Nephron progenitor cell (in vitro differentiated cells): ENCODE measurements at regions not wholly inside any gene's neighbourhood (a gene's known extent, or its start where the extent isn't known, plus 50 kb on each side); places are given as distances from the start of the nearest gene placed in this dataset.
A peak's percentile ranks its signal among the peaks of the same experiment; 100 is the strongest.

Experiments used
- DNase-seq: peaks from one replicate; pipeline ENCODE4 v3.0.0; 2021
- H3K27ac Mint-ChIP-seq: 2 replicates; pipeline ENCODE4 v1.8.0; 2021; ENCODE audit warnings: mild to moderate bottlenecking, moderate library complexity, mixed read lengths
- H3K27me3 Mint-ChIP-seq: 2 replicates; pipeline ENCODE4 v1.8.0; 2021; ENCODE audit warnings: mild to moderate bottlenecking, low read depth, mixed read lengths; ENCODE audit not compliant: poor library complexity
- H3K36me3 Mint-ChIP-seq: 2 replicates; pipeline ENCODE4 v1.8.0; 2021; ENCODE audit warnings: low read depth, mixed read lengths
- H3K4me1 Mint-ChIP-seq: 2 replicates; pipeline ENCODE4 v1.8.0; 2021; ENCODE audit warnings: mixed read lengths
- H3K4me3 Mint-ChIP-seq: 2 replicates; pipeline ENCODE4 v1.8.0; 2021; ENCODE audit warnings: mild to moderate bottlenecking, moderate library complexity, mixed read lengths
- H3K9me3 Mint-ChIP-seq: 2 replicates; pipeline ENCODE4 v1.8.0; 2021; ENCODE audit warnings: mild to moderate bottlenecking, moderate library complexity, mixed read lengths
- TF ChIP-seq, protein P1 (sequence below): fragments of 200-600 bp; sonication (generic); IDR thresholded peaks from 2 replicates; pipeline ENCODE4 v1.5.0; 2021; ENCODE audit warnings: antibody characterized with exemption

DNA sequence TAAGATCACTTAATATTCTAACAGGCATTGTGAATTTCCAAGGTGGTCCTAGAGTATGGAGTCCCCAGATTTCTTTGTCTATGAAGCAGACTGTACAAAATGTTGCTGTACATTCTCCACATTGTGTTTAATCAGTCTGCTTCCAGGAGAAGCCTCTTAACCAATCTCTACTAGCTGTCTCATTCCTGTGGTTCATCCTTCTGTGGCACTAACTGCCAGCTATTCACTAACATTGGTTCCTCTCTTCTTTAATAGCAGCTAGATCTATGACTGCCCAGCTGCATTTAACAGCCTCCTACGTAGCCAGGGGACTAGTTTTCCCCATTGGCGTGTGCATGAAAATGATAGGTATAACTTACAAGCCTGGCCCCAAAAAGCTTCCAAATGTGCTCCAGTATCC is 395.4 kb downstream of the SAMD5 start:
- Mint-ChIP-seq H3K36me3 (no peaks in the 10 kb centered on the region), H3K9me3 (no peaks in the 10 kb centered on the region), H3K27ac (no peak overlapping the region), H3K4me3 (no peak overlapping the region), H3K4me1 (peaks cover 21% of the 10 kb centered on the region), H3K27me3 (no peaks in the 10 kb centered on the region)
- TF ChIP-seq, protein P1, sequence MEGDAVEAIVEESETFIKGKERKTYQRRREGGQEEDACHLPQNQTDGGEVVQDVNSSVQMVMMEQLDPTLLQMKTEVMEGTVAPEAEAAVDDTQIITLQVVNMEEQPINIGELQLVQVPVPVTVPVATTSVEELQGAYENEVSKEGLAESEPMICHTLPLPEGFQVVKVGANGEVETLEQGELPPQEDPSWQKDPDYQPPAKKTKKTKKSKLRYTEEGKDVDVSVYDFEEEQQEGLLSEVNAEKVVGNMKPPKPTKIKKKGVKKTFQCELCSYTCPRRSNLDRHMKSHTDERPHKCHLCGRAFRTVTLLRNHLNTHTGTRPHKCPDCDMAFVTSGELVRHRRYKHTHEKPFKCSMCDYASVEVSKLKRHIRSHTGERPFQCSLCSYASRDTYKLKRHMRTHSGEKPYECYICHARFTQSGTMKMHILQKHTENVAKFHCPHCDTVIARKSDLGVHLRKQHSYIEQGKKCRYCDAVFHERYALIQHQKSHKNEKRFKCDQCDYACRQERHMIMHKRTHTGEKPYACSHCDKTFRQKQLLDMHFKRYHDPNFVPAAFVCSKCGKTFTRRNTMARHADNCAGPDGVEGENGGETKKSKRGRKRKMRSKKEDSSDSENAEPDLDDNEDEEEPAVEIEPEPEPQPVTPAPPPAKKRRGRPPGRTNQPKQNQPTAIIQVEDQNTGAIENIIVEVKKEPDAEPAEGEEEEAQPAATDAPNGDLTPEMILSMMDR = no peak
- DNase-seq = no peak

DNA sequence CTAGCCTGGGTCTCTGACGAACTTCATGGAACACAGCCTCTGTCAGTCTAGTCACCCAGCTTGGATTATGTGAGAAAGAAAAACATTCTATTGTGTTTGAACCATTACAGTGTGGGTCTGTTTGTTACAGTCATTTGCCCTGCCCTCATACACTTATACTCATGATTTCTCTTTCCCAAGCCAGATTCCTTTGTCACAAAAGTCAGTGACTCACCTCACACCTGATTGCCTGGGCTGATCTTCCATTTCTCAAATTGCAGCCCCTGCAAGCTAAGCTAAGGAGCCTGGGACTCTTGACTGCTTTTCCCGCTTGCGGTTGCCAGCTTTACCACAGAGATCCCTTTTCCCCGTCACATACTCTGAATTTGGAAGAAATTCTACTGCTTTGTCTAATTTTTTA is 395.9 kb downstream of the SAMD5 start:
- DNase-seq = no peak
- Mint-ChIP-seq H3K27me3 (no peaks in the 10 kb centered on the region), H3K4me3 (no peak overlapping the region), H3K27ac (no peak overlapping the region), H3K36me3 (no peaks in the 10 kb centered on the region), H3K4me1 (peaks cover 26% of the 10 kb centered on the region), H3K9me3 (no peaks in the 10 kb centered on the region)
- TF ChIP-seq, protein P1 = no peak

DNA sequence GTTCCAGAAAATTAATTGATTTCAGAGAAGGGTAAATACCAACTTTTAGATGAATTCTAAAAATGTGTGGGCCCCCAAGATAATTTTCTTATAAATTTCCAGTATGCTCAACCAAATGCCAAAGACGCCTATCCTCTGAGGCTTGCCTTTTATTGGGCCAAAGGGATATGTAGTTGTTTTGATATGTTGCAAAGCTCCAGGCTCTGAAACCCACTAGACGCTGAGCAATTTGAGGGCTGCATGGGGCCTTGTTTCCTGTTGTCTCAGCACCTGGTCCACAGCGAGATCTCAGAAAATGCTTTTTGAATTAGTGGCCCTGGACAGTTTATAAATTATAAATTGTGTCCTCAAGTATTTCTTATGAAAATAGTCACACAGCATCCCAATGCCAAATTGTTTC is 397.2 kb downstream of the SAMD5 start:
- TF ChIP-seq, protein P1 = no peak
- no peak for DNase-seq
- Mint-ChIP-seq H3K4me1 (peaks cover 36% of the 10 kb centered on the region), H3K9me3 (no peaks in the 10 kb centered on the region), H3K27ac (no peak overlapping the region), H3K36me3 (no peaks in the 10 kb centered on the region), H3K4me3 (no peak overlapping the region), H3K27me3 (no peaks in the 10 kb centered on the region)

DNA sequence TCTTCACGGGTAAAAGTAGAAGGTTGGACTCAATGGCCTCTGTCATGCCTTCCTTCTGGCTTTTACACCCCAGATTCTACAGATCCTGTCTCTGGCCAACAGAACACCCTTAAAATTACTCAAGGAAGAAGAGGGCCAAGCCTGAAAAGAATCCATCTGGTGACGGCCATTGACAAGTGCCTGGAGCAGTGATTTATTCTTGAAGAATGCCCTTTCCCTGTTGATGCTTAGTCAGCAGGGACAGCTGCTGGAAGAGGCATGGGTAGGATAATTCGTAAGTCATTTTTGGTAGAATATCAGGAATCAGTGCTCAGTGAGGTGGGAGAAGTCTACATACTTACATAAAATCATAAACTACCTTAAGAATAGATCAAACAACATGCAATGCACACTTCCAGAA is 397.9 kb downstream of the SAMD5 start:
- Mint-ChIP-seq H3K27me3 (peaks cover 1% of the 10 kb centered on the region), H3K36me3 (no peaks in the 10 kb centered on the region), H3K4me3 (no peak overlapping the region), H3K4me1 (peaks cover 36% of the 10 kb centered on the region), H3K27ac (peak overlapping the region; percentile 23), H3K9me3 (no peaks in the 10 kb centered on the region)
- DNase-seq = no peak
- TF ChIP-seq, protein P1 = no peak

DNA sequence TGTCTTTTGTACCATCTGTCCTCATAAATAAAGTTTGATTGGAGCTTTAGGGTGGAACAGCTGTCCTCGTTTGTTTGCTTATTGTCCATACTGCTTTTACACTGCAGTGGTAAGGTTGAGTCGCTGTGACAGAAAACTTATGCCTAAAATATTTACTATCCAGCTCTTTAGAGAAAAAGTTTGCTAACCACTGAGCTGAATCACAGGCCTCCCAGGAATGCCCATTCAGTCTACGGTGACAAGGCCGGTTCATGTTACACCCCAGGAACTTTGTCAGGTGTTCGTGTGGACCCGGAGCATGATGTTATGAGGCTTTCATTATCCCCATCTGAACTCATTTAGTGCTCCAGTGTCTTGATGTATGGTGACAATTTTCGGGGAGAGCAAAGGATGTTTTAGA is 401.1 kb downstream of the SAMD5 start:
- Mint-ChIP-seq H3K27ac (peak overlapping the region; percentile 24), H3K9me3 (no peaks in the 10 kb centered on the region), H3K36me3 (no peaks in the 10 kb centered on the region), H3K4me3 (no peak overlapping the region), H3K27me3 (peaks cover 6% of the 10 kb centered on the region), H3K4me1 (peaks cover 36% of the 10 kb centered on the region)
- TF ChIP-seq, protein P1 = no peak
- DNase-seq = no peak

DNA sequence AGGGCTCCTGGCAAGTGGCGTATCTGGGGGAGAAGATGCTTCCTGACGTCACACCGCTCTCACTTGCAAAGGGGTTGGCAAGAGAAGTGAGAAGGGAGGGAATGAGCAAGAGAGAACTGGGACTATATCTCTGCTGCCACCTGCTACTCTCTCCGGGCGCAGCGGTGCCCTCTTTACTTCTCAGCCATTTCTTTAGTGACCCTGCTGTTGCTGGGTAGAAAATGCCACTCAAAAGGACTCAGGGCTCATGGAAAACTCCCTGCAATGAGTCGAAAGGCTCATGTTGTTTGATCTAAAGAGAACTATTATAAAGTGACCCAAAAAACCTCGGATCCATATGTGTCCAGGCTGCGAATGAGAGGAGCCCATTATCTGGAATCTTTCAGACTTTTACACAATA is 401.8 kb downstream of the SAMD5 start:
- Mint-ChIP-seq H3K27ac (no peak overlapping the region), H3K4me1 (peaks cover 35% of the 10 kb centered on the region), H3K36me3 (no peaks in the 10 kb centered on the region), H3K4me3 (no peak overlapping the region), H3K27me3 (peaks cover 6% of the 10 kb centered on the region), H3K9me3 (no peaks in the 10 kb centered on the region)
- no peak for DNase-seq
- TF ChIP-seq, protein P1 = no peak
